ENCODE measurements at regions not wholly inside any gene's neighbourhood (a gene's known extent, or its start where the extent isn't known, plus 50 kb on each side); places are given as distances from the start of the nearest gene placed in this dataset.

- 100% methylated on average over 3 of the region's 4 CpGs for WGBS (ENCODE audit: insufficient coverage)
- Histone ChIP-seq H3K36me3 (ENCODE audit: control insufficient read depth, insufficient read depth, low read length) (no peaks in the 10 kb centered on the region), H3K4me1 (ENCODE audit: control insufficient read depth, insufficient read depth, low read length) (no peaks in the 10 kb centered on the region), H3K27me3 (ENCODE audit: control insufficient read depth, insufficient read depth, low read length) (no peaks in the 10 kb centered on the region), H3K4me3 (ENCODE audit: low read depth, low read length) (no peak overlapping the region), H3K9me3 (ENCODE audit: control insufficient read depth, insufficient read depth, low read length) (no peaks in the 10 kb centered on the region), H3K27ac (ENCODE audit: low read depth, low read length) (no peak overlapping the region)
- DNase-seq (ENCODE audit: low read depth in 4 of 6, low spot score in 6 of 6) = peak in 1 of 6 donors; percentile 17
Measured at GRCh38 chr11:97739932-97740800, 1280.6 kb upstream of the CNTN5 start.

- H3K4me3 ChIP-seq (ENCODE audit: low read depth, low read length) = no peak overlapping the region
- H3K27ac ChIP-seq (ENCODE audit: low read depth, low read length) = no peak overlapping the region
- WGBS (ENCODE audit: insufficient coverage) = no CpG with 5 or more reads among the region's 1 CpG
- H3K9me3 ChIP-seq (ENCODE audit: control insufficient read depth, insufficient read depth, low read length) = no peaks in the 10 kb centered on the region
- no peak for DNase-seq (ENCODE audit: low read depth in 4 of 6, low spot score in 6 of 6)
- no peaks in the 10 kb centered on the region for H3K4me1 ChIP-seq (ENCODE audit: control insufficient read depth, insufficient read depth, low read length)
- no peaks in the 10 kb centered on the region for H3K27me3 ChIP-seq (ENCODE audit: control insufficient read depth, insufficient read depth, low read length)
- H3K36me3 ChIP-seq (ENCODE audit: control insufficient read depth, insufficient read depth, low read length) = no peaks in the 10 kb centered on the region
Measured at GRCh38 chr11:97740801-97741151, 1280.0 kb upstream of the CNTN5 start.

- no peak overlapping the region for H3K27ac ChIP-seq (ENCODE audit: low read depth, low read length)
- no peak overlapping the region for H3K4me3 ChIP-seq (ENCODE audit: low read depth, low read length)
- no peaks in the 10 kb centered on the region for H3K36me3 ChIP-seq (ENCODE audit: control insufficient read depth, insufficient read depth, low read length)
- no peaks in the 10 kb centered on the region for H3K27me3 ChIP-seq (ENCODE audit: control insufficient read depth, insufficient read depth, low read length)
- DNase-seq (ENCODE audit: low read depth in 4 of 6, low spot score in 6 of 6) = no peak
- H3K4me1 ChIP-seq (ENCODE audit: control insufficient read depth, insufficient read depth, low read length) = no peaks in the 10 kb centered on the region
- 100% methylated on average over 1 of the region's 3 CpGs for WGBS (ENCODE audit: insufficient coverage)
- no peaks in the 10 kb centered on the region for H3K9me3 ChIP-seq (ENCODE audit: control insufficient read depth, insufficient read depth, low read length)
Measured at GRCh38 chr11:97742717-97743116, 1278.0 kb upstream of the CNTN5 start.

- Histone ChIP-seq H3K27ac (ENCODE audit: low read depth, low read length) (no peak overlapping the region), H3K36me3 (ENCODE audit: control insufficient read depth, insufficient read depth, low read length) (no peaks in the 10 kb centered on the region), H3K4me3 (ENCODE audit: low read depth, low read length) (no peak overlapping the region), H3K4me1 (ENCODE audit: control insufficient read depth, insufficient read depth, low read length) (no peaks in the 10 kb centered on the region), H3K27me3 (ENCODE audit: control insufficient read depth, insufficient read depth, low read length) (no peaks in the 10 kb centered on the region), H3K9me3 (ENCODE audit: control insufficient read depth, insufficient read depth, low read length) (no peaks in the 10 kb centered on the region)
- WGBS (ENCODE audit: insufficient coverage) = 100% methylated on average over 2 of the region's 3 CpGs
- no peak for DNase-seq (ENCODE audit: low read depth in 4 of 6, low spot score in 6 of 6)
Measured at GRCh38 chr11:97743205-97743742, 1277.5 kb upstream of the CNTN5 start.

GRCh38 chr11:97745515-97746050, 1275.2 kb upstream of the CNTN5 start:
- WGBS (ENCODE audit: insufficient coverage) = 80% methylated on average over 32 of the region's 32 CpGs
- Histone ChIP-seq H3K4me1 (ENCODE audit: control insufficient read depth, insufficient read depth, low read length) (no peaks in the 10 kb centered on the region), H3K4me3 (ENCODE audit: low read depth, low read length) (no peak overlapping the region), H3K9me3 (ENCODE audit: control insufficient read depth, insufficient read depth, low read length) (no peaks in the 10 kb centered on the region), H3K27ac (ENCODE audit: low read depth, low read length) (no peak overlapping the region), H3K27me3 (ENCODE audit: control insufficient read depth, insufficient read depth, low read length) (no peaks in the 10 kb centered on the region), H3K36me3 (ENCODE audit: control insufficient read depth, insufficient read depth, low read length) (no peaks in the 10 kb centered on the region)
- no peak for DNase-seq (ENCODE audit: low read depth in 4 of 6, low spot score in 6 of 6)

- Histone ChIP-seq H3K9me3 (ENCODE audit: control insufficient read depth, insufficient read depth, low read length) (no peaks in the 10 kb centered on the region), H3K27me3 (ENCODE audit: control insufficient read depth, insufficient read depth, low read length) (no peaks in the 10 kb centered on the region), H3K4me1 (ENCODE audit: control insufficient read depth, insufficient read depth, low read length) (no peaks in the 10 kb centered on the region), H3K4me3 (ENCODE audit: low read depth, low read length) (no peak overlapping the region), H3K27ac (ENCODE audit: low read depth, low read length) (no peak overlapping the region), H3K36me3 (ENCODE audit: control insufficient read depth, insufficient read depth, low read length) (no peaks in the 10 kb centered on the region)
- peak in 3 of 6 donors; percentile 19 to 90 (median 55) for DNase-seq (ENCODE audit: low read depth in 4 of 6, low spot score in 6 of 6)
- 0% methylated on average over 1 of the region's 1 CpG for WGBS (ENCODE audit: insufficient coverage)
Measured at GRCh38 chr11:97746818-97747217, 1273.9 kb upstream of the CNTN5 start.

- Histone ChIP-seq H3K4me3 (ENCODE audit: low read depth, low read length) (no peak overlapping the region), H3K27me3 (ENCODE audit: control insufficient read depth, insufficient read depth, low read length) (no peaks in the 10 kb centered on the region), H3K4me1 (ENCODE audit: control insufficient read depth, insufficient read depth, low read length) (no peaks in the 10 kb centered on the region), H3K27ac (ENCODE audit: low read depth, low read length) (no peak overlapping the region), H3K9me3 (ENCODE audit: control insufficient read depth, insufficient read depth, low read length) (peaks cover 3% of the 10 kb centered on the region), H3K36me3 (ENCODE audit: control insufficient read depth, insufficient read depth, low read length) (no peaks in the 10 kb centered on the region)
- 57% methylated on average over 5 of the region's 5 CpGs for WGBS (ENCODE audit: insufficient coverage)
- peak in 2 of 6 donors; percentile 24 to 57 for DNase-seq (ENCODE audit: low read depth in 4 of 6, low spot score in 6 of 6)
Measured at GRCh38 chr11:97751405-97751804, 1269.3 kb upstream of the CNTN5 start.

- Histone ChIP-seq H3K27me3 (ENCODE audit: control insufficient read depth, insufficient read depth, low read length) (no peaks in the 10 kb centered on the region), H3K4me3 (ENCODE audit: low read depth, low read length) (no peak overlapping the region), H3K36me3 (ENCODE audit: control insufficient read depth, insufficient read depth, low read length) (no peaks in the 10 kb centered on the region), H3K9me3 (ENCODE audit: control insufficient read depth, insufficient read depth, low read length) (peaks cover 3% of the 10 kb centered on the region), H3K27ac (ENCODE audit: low read depth, low read length) (no peak overlapping the region), H3K4me1 (ENCODE audit: control insufficient read depth, insufficient read depth, low read length) (no peaks in the 10 kb centered on the region)
- DNase-seq (ENCODE audit: low read depth in 4 of 6, low spot score in 6 of 6) = no peak
- 81% methylated on average over 2 of the region's 2 CpGs for WGBS (ENCODE audit: insufficient coverage)
Measured at GRCh38 chr11:97751952-97752351, 1268.8 kb upstream of the CNTN5 start.

- DNase-seq (ENCODE audit: low read depth in 4 of 6, low spot score in 6 of 6) = no peak
- WGBS (ENCODE audit: insufficient coverage) = 64% methylated on average over 3 of the region's 3 CpGs
Measured at GRCh38 chr11:97754976-97755375, 1265.8 kb upstream of the CNTN5 start.

More at GRCh38 chr11:97754976-97755375, 1265.8 kb upstream of the CNTN5 start:
- Histone ChIP-seq H3K9me3 (ENCODE audit: control insufficient read depth, insufficient read depth, low read length) (peaks cover 3% of the 10 kb centered on the region), H3K36me3 (ENCODE audit: control insufficient read depth, insufficient read depth, low read length) (no peaks in the 10 kb centered on the region), H3K27me3 (ENCODE audit: control insufficient read depth, insufficient read depth, low read length) (no peaks in the 10 kb centered on the region), H3K27ac (ENCODE audit: low read depth, low read length) (no peak overlapping the region), H3K4me3 (ENCODE audit: low read depth, low read length) (no peak overlapping the region), H3K4me1 (ENCODE audit: control insufficient read depth, insufficient read depth, low read length) (no peaks in the 10 kb centered on the region)

Measured in spinal cord (tissue), 9 donors.